WTC11 (cell line): ENCODE measurements at regions not wholly inside any gene's neighbourhood (a gene's known extent, or its start where the extent isn't known, plus 50 kb on each side); places are given as distances from the start of the nearest gene placed in this dataset.

Source experiments
- ATAC-seq: fragments of 200-7000 bp; cut with Tn5 transposase; 2 replicates; pipeline ENCODE4 v1.10.0; 2021; ENCODE audit warnings: mild to moderate bottlenecking, moderate library complexity
- CTCF ChIA-PET: fragments of 300-600 bp; sonication (Branson Sonifier 250); formaldehyde crosslinking; loops from one replicate; lab custom pipeline; 2021; ENCODE audit warnings: antibody characterized with exemption; lab: Charles Lee
- POLR2A ChIA-PET: fragments of 350-600 bp; sonication (Branson Sonifier 250); formaldehyde crosslinking; loops from one replicate; lab custom pipeline; 2021; ENCODE audit warnings: antibody characterized with exemption; lab: Charles Lee
- DNase-seq: peaks from one replicate; pipeline ENCODE4 v3.0.0; 2021; ENCODE audit warnings: low spot score
- H3K27ac Mint-ChIP-seq: 2 replicates; pipeline ENCODE4 v1.8.0; 2021; ENCODE audit warnings: mixed read lengths
- H3K27me3 Mint-ChIP-seq: 2 replicates; pipeline ENCODE4 v1.8.0; 2021; ENCODE audit warnings: low read depth, mild to moderate bottlenecking, moderate library complexity, mixed read lengths
- H3K36me3 Mint-ChIP-seq: 2 replicates; pipeline ENCODE4 v1.8.0; 2021; ENCODE audit warnings: mixed read lengths
- H3K4me1 Mint-ChIP-seq: 2 replicates; pipeline ENCODE4 v1.8.0; 2022; ENCODE audit warnings: mixed read lengths
- H3K4me3 Mint-ChIP-seq: 2 replicates; pipeline ENCODE4 v1.8.0; 2021; ENCODE audit warnings: mild to moderate bottlenecking, moderate library complexity, mixed read lengths
- H3K9me3 Mint-ChIP-seq: 2 replicates; pipeline ENCODE4 v1.8.0; 2021; ENCODE audit warnings: mixed read lengths
- CREB1 ChIP-seq: sonication (generic); formaldehyde crosslinking; IDR thresholded peaks from 2 replicates; pipeline ENCODE4 v1.8.0; 2023; ENCODE audit warnings: mild to moderate bottlenecking, missing genetic modification reagents
- ESRRA ChIP-seq: sonication (generic); formaldehyde crosslinking; IDR thresholded peaks from 2 replicates; pipeline ENCODE4 v1.8.1; 2022; ENCODE audit warnings: mild to moderate bottlenecking, missing genetic modification reagents, borderline replicate concordance
- FOXJ3 ChIP-seq: sonication (generic); formaldehyde crosslinking; IDR thresholded peaks from 2 replicates; pipeline ENCODE4 v1.9.0; 2021; ENCODE audit warnings: missing genetic modification reagents, mild to moderate bottlenecking, borderline replicate concordance
- FOXK1 ChIP-seq: sonication (generic); formaldehyde crosslinking; IDR thresholded peaks from 2 replicates; pipeline ENCODE4 v1.8.0; 2022; ENCODE audit warnings: mild to moderate bottlenecking, moderate library complexity, missing genetic modification reagents
- NFE2L1 ChIP-seq: sonication (generic); formaldehyde crosslinking; IDR thresholded peaks from 2 replicates; pipeline ENCODE4 v1.8.1; 2023; ENCODE audit warnings: missing genetic modification reagents
- NR2C2 ChIP-seq: sonication (generic); formaldehyde crosslinking; IDR thresholded peaks from 2 replicates; pipeline ENCODE4 v1.8.0; 2022; ENCODE audit warnings: mild to moderate bottlenecking, missing genetic modification reagents
- NR3C1 ChIP-seq: sonication (generic); formaldehyde crosslinking; conservative IDR thresholded peaks from 2 replicates; pipeline ENCODE4 v1.8.1; 2023; ENCODE audit warnings: low read depth, mild to moderate bottlenecking, missing genetic modification reagents
- PRRX2 ChIP-seq: fragments of 250-450 bp; sonication (Bioruptor Pico); IDR thresholded peaks from 2 replicates; pipeline ENCODE4 v1.8.0; 2021; ENCODE audit warnings: mild to moderate bottlenecking
- RELA ChIP-seq: sonication (generic); formaldehyde crosslinking; IDR thresholded peaks from 2 replicates; pipeline ENCODE4 v1.8.1; 2022; ENCODE audit warnings: missing genetic modification reagents, mild to moderate bottlenecking, borderline replicate concordance
- SMAD3 ChIP-seq: sonication (generic); formaldehyde crosslinking; IDR thresholded peaks from 2 replicates; pipeline ENCODE4 v1.8.0; 2022; ENCODE audit warnings: missing genetic modification reagents, mild to moderate bottlenecking, borderline replicate concordance
- SOX15 ChIP-seq: fragments of 250-450 bp; sonication (Bioruptor Pico); IDR thresholded peaks from 2 replicates; pipeline ENCODE4 v1.9.0; 2021; ENCODE audit warnings: mild to moderate bottlenecking
- TCF7 ChIP-seq: sonication (generic); formaldehyde crosslinking; IDR thresholded peaks from 2 replicates; pipeline ENCODE4 v1.8.0; 2022; ENCODE audit warnings: mild to moderate bottlenecking, low read depth, missing genetic modification reagents, moderate library complexity
- ZBTB21 ChIP-seq: sonication (generic); formaldehyde crosslinking; IDR thresholded peaks from 2 replicates; pipeline ENCODE4 v1.8.1; 2023; ENCODE audit warnings: mild to moderate bottlenecking, missing genetic modification reagents, borderline replicate concordance
- ZNF138 ChIP-seq: sonication (generic); formaldehyde crosslinking; conservative IDR thresholded peaks from 2 replicates; pipeline ENCODE4 v1.8.1; 2022; ENCODE audit warnings: mild to moderate bottlenecking, moderate library complexity, missing genetic modification reagents
- ZNF232 ChIP-seq: sonication (generic); formaldehyde crosslinking; IDR thresholded peaks from 2 replicates; pipeline ENCODE4 v1.8.0; 2022; ENCODE audit warnings: mild to moderate bottlenecking, missing genetic modification reagents
- ZNF317 ChIP-seq: sonication (generic); formaldehyde crosslinking; IDR thresholded peaks from 2 replicates; pipeline ENCODE4 v1.8.1; 2023; ENCODE audit warnings: low read depth, mild to moderate bottlenecking, moderate library complexity, missing genetic modification reagents, borderline replicate concordance
- ZNF396 ChIP-seq: fragments of 250-450 bp; sonication (Bioruptor Pico); IDR thresholded peaks from 2 replicates; pipeline ENCODE4 v1.8.0; 2021; ENCODE audit warnings: mild to moderate bottlenecking, moderate library complexity, borderline replicate concordance
- TF ChIP-seq, protein P1 (sequence below): fragments of 250-450 bp; sonication (Bioruptor Pico); IDR thresholded peaks from 2 replicates; pipeline ENCODE4 v2.1.2; 2022; ENCODE audit warnings: mild to moderate bottlenecking, moderate library complexity
- TF ChIP-seq, protein P2 (sequence below): sonication (generic); formaldehyde crosslinking; IDR thresholded peaks from 2 replicates; pipeline ENCODE4 v1.8.0; 2023; ENCODE audit warnings: missing genetic modification reagents, mild to moderate bottlenecking, borderline replicate concordance
- TF ChIP-seq, protein P3 (sequence below): sonication (generic); formaldehyde crosslinking; IDR thresholded peaks from 2 replicates; pipeline ENCODE4 v1.8.0; 2022; ENCODE audit warnings: mild to moderate bottlenecking, missing genetic modification reagents
- TF ChIP-seq, protein P4 (sequence below): sonication (generic); formaldehyde crosslinking; IDR thresholded peaks from 2 replicates; pipeline ENCODE4 v1.8.0; 2022; ENCODE audit warnings: missing genetic modification reagents
- TF ChIP-seq, protein P5 (sequence below): sonication (generic); formaldehyde crosslinking; IDR thresholded peaks from 2 replicates; pipeline ENCODE4 v1.8.1; 2022; ENCODE audit warnings: mild to moderate bottlenecking, moderate library complexity, missing genetic modification reagents
- TF ChIP-seq, protein P6 (sequence below): fragments of 250-450 bp; sonication (Bioruptor Pico); conservative IDR thresholded peaks from 2 replicates; pipeline ENCODE4 v1.9.0; 2021; ENCODE audit warnings: mild to moderate bottlenecking

DNA sequence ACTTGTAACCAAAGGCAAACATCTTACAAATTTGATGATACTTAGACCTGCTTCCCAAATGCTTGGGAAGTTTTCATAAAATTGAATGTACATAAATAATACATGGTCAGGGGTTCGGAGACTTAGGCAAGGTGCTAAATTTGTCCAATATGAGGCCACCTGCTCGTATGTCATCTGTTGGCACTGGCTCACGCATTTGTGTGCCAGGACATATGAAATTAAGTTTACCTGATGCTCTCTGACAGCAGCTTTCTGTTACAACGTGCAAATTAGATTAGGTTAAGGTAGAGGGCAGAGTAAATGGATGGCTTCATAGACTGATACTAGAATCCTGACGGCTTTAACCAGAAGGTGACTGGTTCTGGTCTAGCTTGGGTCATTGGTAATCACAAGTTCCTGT, 970.3 kb upstream of the RBFOX1 start:
- DNase-seq (no peak), ATAC-seq (no peak)
- H3K9me3 Mint-ChIP-seq, result peaks cover 79% of the 10 kb centered on the region
- ChIA-PET POLR2A (no interaction called here), CTCF (no interaction called here)
- TF ChIP-seq NR2C2 (CRISPR knock-in tag) (no peak), SOX15 (CRISPR knock-in tag) (no peak), ZNF232 (CRISPR knock-in tag) (no peak), TCF7 (CRISPR knock-in tag) (no peak), ZNF317 (CRISPR knock-in tag) (no peak), ESRRA (no peak), NFE2L1 (no peak), FOXK1 (CRISPR knock-in tag) (no peak), PRRX2 (CRISPR knock-in tag) (no peak), NR3C1 (CRISPR knock-in tag) (no peak), CREB1 (CRISPR knock-in tag) (no peak), RELA (no peak)
- TF ChIP-seq, protein P1, sequence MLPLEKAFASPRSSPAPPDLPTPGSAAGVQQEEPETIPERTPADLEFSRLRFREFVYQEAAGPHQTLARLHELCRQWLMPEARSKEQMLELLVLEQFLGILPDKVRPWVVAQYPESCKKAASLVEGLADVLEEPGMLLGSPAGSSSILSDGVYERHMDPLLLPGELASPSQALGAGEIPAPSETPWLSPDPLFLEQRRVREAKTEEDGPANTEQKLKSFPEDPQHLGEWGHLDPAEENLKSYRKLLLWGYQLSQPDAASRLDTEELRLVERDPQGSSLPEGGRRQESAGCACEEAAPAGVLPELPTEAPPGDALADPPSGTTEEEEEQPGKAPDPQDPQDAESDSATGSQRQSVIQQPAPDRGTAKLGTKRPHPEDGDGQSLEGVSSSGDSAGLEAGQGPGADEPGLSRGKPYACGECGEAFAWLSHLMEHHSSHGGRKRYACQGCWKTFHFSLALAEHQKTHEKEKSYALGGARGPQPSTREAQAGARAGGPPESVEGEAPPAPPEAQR (CRISPR knock-in tag), result no peak
- TF ChIP-seq, protein P2, sequence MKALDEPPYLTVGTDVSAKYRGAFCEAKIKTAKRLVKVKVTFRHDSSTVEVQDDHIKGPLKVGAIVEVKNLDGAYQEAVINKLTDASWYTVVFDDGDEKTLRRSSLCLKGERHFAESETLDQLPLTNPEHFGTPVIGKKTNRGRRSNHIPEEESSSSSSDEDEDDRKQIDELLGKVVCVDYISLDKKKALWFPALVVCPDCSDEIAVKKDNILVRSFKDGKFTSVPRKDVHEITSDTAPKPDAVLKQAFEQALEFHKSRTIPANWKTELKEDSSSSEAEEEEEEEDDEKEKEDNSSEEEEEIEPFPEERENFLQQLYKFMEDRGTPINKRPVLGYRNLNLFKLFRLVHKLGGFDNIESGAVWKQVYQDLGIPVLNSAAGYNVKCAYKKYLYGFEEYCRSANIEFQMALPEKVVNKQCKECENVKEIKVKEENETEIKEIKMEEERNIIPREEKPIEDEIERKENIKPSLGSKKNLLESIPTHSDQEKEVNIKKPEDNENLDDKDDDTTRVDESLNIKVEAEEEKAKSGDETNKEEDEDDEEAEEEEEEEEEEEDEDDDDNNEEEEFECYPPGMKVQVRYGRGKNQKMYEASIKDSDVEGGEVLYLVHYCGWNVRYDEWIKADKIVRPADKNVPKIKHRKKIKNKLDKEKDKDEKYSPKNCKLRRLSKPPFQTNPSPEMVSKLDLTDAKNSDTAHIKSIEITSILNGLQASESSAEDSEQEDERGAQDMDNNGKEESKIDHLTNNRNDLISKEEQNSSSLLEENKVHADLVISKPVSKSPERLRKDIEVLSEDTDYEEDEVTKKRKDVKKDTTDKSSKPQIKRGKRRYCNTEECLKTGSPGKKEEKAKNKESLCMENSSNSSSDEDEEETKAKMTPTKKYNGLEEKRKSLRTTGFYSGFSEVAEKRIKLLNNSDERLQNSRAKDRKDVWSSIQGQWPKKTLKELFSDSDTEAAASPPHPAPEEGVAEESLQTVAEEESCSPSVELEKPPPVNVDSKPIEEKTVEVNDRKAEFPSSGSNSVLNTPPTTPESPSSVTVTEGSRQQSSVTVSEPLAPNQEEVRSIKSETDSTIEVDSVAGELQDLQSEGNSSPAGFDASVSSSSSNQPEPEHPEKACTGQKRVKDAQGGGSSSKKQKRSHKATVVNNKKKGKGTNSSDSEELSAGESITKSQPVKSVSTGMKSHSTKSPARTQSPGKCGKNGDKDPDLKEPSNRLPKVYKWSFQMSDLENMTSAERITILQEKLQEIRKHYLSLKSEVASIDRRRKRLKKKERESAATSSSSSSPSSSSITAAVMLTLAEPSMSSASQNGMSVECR, result no peak
- TF ChIP-seq, protein P3, sequence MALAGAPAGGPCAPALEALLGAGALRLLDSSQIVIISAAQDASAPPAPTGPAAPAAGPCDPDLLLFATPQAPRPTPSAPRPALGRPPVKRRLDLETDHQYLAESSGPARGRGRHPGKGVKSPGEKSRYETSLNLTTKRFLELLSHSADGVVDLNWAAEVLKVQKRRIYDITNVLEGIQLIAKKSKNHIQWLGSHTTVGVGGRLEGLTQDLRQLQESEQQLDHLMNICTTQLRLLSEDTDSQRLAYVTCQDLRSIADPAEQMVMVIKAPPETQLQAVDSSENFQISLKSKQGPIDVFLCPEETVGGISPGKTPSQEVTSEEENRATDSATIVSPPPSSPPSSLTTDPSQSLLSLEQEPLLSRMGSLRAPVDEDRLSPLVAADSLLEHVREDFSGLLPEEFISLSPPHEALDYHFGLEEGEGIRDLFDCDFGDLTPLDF (CRISPR knock-in tag), result no peak
- TF ChIP-seq, protein P4, sequence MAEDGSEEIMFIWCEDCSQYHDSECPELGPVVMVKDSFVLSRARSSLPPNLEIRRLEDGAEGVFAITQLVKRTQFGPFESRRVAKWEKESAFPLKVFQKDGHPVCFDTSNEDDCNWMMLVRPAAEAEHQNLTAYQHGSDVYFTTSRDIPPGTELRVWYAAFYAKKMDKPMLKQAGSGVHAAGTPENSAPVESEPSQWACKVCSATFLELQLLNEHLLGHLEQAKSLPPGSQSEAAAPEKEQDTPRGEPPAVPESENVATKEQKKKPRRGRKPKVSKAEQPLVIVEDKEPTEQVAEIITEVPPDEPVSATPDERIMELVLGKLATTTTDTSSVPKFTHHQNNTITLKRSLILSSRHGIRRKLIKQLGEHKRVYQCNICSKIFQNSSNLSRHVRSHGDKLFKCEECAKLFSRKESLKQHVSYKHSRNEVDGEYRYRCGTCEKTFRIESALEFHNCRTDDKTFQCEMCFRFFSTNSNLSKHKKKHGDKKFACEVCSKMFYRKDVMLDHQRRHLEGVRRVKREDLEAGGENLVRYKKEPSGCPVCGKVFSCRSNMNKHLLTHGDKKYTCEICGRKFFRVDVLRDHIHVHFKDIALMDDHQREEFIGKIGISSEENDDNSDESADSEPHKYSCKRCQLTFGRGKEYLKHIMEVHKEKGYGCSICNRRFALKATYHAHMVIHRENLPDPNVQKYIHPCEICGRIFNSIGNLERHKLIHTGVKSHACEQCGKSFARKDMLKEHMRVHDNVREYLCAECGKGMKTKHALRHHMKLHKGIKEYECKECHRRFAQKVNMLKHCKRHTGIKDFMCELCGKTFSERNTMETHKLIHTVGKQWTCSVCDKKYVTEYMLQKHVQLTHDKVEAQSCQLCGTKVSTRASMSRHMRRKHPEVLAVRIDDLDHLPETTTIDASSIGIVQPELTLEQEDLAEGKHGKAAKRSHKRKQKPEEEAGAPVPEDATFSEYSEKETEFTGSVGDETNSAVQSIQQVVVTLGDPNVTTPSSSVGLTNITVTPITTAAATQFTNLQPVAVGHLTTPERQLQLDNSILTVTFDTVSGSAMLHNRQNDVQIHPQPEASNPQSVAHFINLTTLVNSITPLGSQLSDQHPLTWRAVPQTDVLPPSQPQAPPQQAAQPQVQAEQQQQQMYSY (CRISPR knock-in tag), result no peak
- H3K4me1 Mint-ChIP-seq, result no peaks in the 10 kb centered on the region
- no peak overlapping the region for H3K27ac Mint-ChIP-seq
- no peak overlapping the region for H3K4me3 Mint-ChIP-seq
- H3K36me3 Mint-ChIP-seq, result peaks cover 70% of the 10 kb centered on the region
- H3K27me3 Mint-ChIP-seq, result peaks cover 5% of the 10 kb centered on the region

DNA sequence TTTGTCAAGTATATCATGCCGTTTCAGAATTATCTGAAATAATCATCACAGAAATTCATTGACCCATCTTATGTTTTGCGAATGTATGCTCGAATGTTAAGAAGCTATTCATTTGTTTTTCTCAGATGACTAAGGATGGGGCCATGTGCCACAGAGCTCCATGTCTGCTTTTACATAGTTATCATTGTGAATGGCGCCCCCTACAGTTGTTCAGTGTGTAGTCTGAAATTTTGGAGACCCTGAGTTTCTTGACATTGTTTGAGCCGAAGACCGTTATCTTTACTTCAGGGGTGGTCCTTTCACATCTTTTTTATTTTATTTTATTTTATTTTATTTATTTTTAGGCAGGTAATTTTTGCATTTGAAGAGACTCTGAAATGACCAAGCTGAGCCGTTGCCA, 972.0 kb upstream of the RBFOX1 start:
- H3K4me1 Mint-ChIP-seq, result no peaks in the 10 kb centered on the region
- ATAC-seq (no peak), DNase-seq (no peak)
- TF ChIP-seq SMAD3, result no peak
- TF ChIP-seq TCF7 (CRISPR knock-in tag), result no peak
- TF ChIP-seq ZBTB21 (CRISPR knock-in tag), result no peak
- TF ChIP-seq, protein P5, sequence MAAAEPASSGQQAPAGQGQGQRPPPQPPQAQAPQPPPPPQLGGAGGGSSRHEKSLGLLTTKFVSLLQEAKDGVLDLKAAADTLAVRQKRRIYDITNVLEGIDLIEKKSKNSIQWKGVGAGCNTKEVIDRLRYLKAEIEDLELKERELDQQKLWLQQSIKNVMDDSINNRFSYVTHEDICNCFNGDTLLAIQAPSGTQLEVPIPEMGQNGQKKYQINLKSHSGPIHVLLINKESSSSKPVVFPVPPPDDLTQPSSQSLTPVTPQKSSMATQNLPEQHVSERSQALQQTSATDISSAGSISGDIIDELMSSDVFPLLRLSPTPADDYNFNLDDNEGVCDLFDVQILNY (CRISPR knock-in tag), result no peak
- TF ChIP-seq ZNF138 (CRISPR knock-in tag), result no peak
- TF ChIP-seq FOXJ3 (CRISPR knock-in tag), result no peak
- no peak for TF ChIP-seq ZNF396 (CRISPR knock-in tag)
- TF ChIP-seq, protein P6, sequence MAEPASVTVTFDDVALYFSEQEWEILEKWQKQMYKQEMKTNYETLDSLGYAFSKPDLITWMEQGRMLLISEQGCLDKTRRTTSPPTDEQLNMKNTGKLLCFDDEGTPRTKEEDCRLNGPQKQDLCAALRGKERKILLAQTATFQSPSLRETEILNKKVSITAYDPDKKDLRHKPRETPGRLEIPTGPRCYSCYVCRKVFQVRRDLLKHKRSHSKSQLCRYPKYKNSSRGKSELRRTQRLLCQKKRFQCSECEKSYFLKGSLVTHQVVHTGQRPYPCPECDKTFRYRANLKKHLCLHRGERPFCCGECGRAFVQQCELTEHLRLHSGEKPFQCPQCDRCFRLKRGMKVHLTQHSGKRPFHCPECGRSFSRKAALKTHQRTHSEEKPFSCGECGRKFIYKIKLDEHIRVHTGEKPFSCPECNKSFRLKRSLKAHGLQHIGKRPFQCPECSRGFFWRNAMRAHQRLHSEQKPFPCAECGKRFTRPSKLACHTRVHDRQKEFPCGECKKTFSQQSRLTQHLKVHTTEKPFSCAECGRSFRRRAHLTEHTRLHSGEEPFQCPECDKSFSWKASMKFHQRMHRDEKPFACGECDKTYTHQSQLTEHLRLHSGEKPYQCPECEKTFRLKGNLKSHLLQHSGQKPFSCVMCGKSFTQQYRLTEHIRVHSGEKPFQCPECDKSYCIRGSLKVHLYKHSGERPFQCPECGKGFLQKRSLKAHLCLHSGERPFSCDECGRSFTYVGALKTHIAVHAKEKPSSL (CRISPR knock-in tag), result no peak
- H3K27me3 Mint-ChIP-seq, result peaks cover 5% of the 10 kb centered on the region
- POLR2A ChIA-PET, result no interaction called here
- H3K27ac Mint-ChIP-seq, result no peak overlapping the region
- peaks cover 83% of the 10 kb centered on the region for H3K9me3 Mint-ChIP-seq
- H3K36me3 Mint-ChIP-seq, result peaks cover 79% of the 10 kb centered on the region
- CTCF ChIA-PET, result no interaction called here
- no peak overlapping the region for H3K4me3 Mint-ChIP-seq
